ENCODE measurements at regions not wholly inside any gene's neighbourhood (a gene's known extent, or its start where the extent isn't known, plus 50 kb on each side); places are given as distances from the start of the nearest gene placed in this dataset.
A peak's percentile ranks its signal among the peaks of the same experiment; 100 is the strongest.
"Not testable (repeated sequence)": the region's sequence is repeated elsewhere in the genome, so short reads cannot be mapped to it uniquely, and the experiment has no call there.

DNA sequence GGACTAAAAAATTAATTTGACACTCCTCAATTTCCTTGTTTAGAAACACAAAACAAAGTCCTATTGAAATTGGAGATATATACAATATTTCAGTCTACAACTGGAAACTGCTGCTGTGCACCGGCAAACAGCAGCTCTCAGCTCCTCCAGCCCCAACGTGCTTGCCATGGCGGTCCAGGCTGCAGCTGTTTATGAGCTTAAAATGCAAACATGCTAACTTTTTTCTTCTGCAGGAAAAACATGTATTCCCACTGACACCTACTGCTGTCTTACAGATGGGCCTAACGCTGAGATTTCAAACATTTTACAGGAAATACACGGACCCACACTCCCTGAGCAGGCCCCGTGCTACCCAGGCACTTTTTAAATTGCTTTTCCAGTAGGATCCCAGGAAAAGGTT lies 195.5 kb downstream of the BCL11A start:
- DNase-seq: peak in 1 of 3 donors; percentile 48

DNA sequence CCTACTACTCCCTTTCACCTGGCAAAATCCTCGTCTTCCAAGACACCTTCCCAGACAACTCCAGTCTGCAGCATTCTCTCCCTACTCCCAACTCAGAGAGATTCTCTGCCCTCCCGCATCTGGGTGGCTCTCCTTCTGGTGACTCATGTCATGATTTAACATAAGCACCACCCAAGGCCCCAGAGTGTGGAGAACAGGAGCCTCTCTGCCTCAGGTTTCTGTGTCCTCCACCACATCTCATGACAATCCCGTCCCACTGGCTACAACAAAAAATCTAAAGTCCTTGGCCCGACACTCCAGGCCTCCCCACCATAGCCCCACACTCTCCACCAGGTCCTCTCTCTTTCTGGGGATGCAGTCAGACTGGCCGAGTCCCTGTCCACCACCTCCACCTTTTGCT lies 197.1 kb downstream of the BCL11A start:
- DNase-seq: no peak

DNA sequence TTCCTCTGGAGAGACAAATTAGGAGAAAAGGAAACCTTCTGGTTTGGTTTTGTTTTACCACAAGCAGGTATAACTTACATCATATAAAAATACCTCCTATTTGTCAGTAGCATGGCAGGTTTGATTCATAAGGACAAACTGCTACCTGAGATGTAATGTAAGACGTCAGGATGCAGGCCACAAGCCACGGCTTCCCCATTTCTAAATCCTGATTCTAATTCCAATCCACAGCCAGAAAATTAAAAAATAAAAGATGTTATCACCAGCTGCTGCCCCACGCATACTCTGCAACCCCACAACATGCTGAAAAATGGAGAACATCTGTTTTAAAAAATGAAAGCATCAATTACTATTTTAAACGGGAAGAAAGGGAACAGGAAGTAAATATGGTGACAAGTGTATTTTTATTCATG lies 197.6 kb downstream of the BCL11A start:
- DNase-seq: no peak

DNA sequence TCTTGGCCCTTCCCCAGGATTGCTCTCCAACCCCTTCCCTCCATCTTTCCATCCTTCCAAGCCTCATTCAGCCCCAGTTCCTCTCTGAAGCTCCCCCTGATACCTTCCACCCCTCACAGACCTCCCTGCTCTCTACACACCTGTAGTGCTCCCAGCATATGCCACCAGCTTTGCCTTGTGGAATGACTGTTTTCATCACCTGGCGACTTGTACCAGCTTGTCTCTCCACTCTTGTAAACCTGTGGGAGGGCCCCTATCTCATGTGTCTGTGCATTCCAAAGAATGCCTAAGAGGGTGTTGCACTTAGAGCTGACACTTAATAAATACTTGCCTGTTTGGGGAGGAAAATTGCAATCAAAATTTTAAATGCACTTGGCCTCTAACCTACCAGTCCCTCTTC lies 198.7 kb downstream of the BCL11A start:
- no peak for DNase-seq

DNA sequence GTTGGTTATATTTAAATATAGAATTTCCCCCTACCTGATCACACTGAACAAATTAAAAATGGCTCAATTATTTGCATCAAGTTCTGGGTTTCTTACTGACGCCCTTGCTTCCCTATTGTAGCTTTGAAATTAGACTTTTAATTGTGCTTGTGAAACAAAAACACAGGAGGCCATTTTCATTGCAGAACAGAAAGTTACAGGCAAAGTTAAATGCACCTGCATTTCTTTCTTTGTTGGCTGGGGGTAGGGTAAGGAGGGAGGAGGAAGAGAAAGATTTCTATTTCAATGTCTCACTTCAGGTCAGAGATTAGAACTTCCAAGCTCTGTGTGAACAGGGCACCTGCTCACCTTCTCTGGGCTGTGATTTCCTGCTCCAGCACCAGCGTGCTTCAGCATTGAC lies 199.6 kb downstream of the BCL11A start:
- no peak for DNase-seq

DNA sequence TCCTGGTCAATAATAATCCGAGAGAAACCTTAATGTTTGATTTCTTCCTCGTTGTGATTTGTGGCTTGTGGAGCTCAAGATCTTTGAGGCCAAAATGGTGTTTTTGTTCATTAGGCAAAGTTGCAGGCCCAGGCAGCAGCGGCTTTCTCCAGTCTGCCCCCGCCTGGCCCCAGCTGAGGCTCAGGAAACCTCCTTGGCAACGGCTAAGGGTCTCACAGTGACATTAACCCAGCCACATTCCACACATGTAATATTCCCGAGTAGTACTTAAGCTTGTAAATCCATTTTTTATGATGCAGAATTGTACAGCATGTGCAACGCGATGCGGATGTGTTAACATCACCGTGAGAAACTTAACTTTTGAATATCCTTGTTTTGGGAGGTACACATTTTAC lies 200.1 kb downstream of the BCL11A start:
- no peak for DNase-seq

DNA sequence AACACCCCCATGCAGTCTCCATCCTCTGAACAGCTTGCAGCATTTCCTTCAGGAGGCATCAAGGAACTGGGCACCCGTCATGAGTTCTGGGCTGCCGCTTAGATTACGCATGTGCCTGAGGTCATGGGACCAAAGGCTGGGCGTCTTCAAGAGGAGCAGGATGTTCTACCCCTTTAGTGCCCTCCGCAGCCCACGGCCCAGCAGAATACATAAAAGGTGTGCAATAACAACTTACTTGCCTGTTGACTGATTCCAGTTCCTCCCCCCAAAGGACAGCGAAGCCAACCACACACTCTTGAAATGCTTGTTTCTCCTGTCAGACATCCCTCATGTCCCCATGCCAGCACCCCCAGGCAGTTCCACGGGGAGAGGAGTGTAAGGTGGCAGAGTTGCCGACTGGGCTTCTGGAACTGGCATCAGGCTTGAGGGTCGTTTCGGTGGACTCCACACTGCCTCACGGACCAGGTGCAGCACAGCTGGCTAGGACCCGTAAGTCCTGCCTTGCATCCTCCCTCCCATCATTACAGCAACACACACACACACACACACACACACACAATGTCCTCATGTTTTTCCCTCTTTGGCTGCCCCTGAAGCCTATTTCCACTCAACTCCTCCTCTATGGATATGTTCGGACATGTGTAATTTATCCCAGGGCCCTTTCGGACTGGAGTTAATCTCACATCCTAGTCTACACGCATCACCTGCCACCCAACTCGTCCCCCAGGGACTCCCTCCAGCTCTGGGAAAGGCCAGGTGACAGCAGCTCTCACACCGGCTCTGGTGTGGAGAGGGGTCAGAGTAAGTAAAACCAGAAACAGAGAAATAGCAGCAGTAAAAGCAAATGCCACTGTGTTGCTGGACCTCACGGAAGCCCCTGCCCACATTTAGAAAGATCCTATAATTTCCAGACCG lies 200.7 kb downstream of the BCL11A start:
- DNase-seq: no peak

DNA sequence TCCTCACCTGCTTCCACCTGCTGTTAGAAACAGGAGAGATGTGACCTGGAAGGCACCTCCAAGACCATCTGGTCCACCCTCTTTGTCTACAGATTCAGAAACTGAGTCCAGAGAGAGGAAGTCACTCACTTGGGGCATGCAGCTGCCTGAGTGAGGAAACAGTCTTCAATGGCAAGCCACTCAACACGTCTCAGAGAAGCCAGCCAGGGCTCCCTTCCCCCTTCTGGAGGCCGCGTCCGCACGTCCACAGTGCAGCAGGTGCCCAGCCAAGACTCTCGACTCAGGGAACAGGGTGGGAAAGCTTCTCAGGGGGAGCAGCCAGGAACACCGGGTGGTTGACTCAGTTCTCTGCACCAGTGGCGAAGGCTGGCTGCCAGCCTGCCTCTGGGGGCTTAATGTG lies 201.7 kb downstream of the BCL11A start:
- no peak for DNase-seq

DNA sequence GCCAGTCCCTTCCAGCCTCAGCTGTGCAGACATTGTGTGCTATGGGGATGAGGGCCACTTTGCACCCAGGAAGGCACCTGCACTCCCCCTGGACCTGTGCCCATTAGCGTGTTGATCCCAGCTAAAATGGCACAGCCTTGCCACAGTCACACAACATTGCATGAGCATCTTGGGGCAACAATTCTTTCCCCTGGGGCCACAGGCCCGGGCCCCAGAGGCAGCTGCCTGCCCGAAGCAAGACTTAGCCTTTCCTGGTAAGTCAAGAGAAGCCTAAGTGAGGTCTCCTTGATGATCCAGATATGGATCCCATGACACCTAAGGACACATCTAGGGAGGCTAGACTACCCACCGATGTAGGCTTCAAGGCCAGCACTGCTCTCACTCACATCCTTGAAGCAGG lies 202.1 kb downstream of the BCL11A start:
- DNase-seq: no peak

DNA sequence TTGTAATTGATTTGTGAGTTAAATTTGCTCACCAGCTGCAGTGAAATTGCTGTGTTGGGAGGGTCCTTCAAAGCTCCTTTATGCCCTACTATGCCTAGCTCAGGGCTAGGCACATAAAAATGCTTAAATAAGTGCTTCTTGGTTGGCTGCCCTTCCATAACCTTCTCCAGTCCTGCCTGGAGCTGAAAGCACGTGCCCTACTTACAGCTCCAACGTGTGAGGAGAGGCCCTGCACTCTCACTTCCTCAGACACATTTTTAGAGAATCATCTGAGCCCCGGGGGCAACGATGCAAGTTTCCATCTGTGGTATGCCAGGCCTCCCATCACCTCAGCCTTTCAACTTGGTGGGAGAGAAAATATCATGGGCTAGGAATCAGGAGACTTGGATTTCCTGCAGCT lies 202.7 kb downstream of the BCL11A start:
- DNase-seq: no peak

DNA sequence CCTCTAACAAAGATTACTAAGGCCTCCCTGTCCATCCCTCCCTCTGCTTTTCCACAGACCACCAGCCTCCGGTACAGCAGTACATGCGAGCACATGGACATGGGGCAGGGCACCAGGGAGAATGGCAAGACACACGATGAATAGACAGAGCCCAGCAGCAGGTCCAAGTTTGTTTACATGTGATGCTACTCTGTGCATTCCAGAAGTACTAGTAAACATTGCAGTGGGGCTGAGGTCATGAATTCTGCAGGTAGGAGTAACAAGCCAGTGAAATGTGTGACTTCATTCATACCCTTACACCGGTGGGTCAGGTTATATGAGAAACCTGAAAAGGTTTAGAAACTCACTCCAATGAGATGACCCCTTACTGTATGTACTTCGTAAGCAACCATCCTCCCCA lies 205.7 kb downstream of the BCL11A start:
- DNase-seq: no peak

DNA sequence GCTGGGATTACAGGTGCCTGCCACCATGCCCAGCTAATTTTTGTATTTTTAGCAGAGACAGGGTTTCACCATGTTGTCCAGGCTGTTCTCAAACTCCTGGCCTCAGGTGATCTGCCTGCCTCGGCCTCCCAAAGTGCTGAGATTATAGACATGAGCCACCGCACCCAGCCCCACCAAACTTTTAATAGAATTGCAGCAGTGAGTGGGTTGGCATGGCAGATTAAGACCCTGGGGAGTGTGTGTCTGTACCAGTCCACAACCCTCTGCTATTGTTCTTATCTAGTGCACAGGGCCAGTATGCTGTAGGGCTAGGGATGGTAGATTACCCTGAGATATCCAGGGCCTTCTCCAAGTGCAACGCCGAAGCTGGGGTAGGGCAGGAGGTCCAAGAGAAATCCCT lies 211.0 kb downstream of the BCL11A start:
- not testable (repeated sequence) for DNase-seq

DNA sequence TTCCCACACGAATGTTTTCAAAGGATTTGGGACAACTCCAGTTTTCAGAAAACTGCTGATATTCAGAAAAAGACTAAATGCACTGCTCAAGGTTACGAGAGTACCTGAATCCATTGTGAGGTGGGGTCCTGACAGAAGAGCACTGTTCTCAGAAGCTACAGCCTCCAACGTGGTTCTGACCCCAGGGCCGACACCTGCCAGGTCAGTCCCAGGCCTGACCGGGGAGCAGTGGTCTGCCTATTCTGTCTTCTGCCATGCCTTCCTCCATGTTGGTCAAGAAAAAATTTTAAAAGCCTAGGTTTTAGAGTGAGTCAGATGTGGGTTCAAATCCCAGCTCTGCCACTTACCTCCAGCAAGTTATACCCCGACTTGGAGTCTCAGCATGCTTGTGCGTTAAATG lies 212.3 kb downstream of the BCL11A start:
- DNase-seq: no peak

DNA sequence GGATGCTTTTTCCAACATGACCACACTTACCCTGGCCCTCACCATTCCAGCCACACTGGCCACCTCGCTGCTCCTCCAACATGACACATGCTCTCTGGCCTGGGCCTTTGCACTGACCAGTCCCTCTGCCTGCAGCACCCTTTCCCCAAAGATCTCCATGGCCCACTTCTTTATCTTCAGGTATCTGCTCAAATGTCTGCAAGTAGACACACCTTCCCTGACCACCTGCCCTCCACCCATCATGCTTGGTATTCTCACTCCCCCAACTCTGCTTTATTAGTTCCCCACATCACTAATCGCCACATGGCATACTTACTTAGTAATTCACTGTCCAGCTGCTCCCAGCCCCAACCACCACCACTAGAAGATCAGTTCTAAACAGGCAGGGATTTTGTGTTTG lies 214.2 kb downstream of the BCL11A start:
- no peak for DNase-seq

DNA sequence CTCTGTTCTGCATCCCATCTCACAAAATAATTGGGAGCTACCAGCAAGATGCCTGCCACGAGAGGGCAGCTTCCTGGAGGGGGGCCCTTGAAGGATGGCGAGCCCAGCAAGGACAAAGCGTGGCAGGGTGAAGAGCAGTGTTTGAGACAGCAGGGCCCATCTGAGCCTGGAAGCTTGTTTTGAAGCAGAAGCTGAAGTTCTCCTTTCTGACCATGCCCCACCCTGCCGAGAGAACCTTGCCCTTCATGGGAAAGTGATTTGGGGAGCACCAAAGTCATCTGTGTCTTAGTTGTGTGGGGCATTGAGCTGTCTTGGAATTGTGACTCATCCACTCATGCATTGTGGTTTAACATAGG lies 216.3 kb downstream of the BCL11A start:
- DNase-seq: no peak

DNA sequence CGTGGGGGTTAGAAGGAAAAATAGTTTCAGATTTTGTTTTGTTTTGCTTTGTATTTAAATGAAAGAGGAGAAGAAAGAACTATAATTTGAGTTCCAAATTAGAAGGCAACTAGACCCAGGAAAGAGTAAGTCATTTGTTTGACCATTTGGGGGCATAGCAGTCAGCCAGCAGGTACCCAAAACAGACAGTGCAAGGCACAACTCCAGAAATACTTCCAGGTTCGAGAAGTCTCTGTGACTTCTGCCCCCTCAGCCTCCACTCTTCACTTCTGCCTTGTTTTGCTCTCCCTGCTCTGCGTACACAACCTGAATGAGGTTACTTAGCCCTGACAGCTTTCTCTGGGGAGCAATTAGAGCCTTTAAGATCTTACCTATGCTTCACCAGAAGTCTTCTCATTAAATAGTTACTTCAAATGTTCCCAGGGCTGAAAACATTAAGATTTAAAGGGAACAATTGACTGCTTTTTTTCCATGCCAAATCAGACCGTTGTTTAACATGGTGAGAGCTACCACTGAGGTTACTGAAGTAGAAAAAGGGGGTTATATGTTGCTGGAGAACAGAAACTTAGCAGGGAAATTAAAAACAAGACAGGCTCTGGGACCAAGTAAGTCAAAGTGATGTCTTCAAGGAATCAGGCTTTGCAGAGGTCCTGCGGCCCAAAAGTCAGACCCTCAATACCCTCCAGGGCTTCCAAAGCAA lies 216.9 kb downstream of the BCL11A start:
- no peak for DNase-seq

DNA sequence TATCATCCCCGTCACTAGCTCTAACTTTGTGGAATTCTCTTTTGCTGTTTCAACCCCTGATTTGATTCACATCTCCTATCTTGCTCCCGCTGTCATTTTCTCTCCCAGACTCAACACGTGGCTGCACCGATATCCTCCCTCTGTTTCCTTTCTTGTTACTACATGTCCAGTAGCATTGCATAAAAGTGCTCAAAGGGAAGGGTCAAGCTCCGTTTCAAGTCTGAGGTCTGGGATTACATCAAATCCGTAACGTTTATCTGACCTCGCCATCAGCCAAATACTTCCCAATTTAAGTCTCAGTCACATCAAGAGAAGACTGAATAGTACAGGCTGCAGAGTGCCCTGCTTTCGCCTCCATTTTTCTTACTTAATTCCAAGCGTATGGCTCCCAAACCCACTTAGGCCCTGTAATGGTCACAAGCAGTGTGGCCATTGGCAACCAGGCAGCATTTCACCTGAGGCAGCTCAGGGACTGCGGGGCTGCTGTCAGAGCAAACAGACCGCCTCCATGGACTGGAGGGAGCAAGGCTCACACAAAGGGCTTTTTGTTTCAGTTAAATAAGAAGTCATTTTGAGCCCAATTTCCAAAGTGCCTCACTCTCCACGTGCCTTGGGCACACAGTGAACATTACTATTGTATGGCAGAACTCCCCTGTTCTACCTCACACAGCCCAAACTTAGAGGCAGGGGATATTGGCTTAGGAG lies 217.8 kb downstream of the BCL11A start:
- no peak for DNase-seq

DNA sequence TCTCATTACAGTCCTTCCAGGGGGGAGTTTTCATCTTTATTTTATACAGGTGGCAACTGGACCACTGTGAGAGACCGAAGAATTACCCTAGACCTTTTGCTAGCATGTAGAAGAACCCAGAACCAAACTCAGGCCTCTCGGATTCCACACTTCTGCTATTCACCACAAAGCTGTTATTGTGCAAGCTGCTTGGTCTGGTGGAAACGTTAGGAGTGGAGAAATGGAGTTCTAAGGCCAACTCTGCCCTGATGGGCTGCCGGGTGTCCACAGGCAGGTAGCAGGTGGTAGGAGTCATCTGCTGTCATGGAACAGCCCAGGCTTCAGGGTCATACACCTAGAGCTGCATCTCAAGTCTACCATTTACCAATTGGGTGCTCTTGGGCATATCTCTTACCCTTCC lies 218.8 kb downstream of the BCL11A start:
- no peak for DNase-seq

DNA sequence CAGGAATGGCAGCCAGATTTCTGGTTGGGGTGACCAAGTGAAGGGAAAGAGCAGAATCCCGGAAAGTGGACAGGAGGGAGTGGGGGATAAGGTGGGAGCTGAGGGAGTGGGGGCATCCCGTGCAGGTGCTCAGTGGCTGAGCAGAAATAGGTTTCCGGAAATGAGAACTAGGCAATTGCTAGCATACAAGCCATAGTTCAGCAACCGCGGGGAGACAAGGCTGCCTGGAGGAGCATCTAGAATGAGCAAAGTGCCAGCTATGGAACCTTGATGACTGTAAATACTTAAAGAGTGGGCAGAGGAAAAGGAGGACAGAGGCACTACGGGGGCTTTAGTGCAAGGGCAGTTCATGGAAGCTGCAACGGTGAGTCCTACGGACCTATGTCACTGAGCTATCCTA lies 220.2 kb downstream of the BCL11A start:
- DNase-seq: no peak

DNA sequence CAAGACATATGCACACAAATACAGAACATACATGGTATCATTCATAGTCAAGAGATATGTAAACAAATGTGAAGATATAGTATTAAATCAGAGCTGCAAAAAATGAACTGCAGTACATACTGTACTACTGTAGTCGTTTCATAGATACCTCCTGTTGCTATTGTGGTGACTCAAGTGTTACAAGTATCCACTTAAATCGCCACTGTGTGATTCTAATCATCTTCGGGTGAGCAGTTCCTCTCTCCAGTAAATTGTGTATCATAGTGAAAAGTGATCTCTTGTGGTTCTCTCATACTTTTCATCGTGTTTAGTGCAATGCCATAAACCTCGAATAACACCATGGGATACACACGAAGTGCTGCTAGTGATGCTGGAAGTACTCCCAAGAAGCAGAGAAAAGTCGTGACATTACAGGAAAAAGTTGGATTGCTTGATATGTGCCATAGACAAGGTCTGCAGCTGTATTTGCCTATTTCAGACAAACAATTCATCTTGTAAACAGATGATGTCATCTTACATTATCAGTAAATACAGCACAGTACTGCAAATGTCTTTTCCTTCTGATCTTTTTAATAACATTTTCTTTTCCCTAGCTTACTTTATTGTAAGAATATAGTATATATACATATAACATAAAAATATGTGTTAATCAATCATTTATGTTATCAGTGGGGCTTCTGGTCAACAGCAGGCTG lies 222.2 kb downstream of the BCL11A start:
- DNase-seq: no peak

DNA sequence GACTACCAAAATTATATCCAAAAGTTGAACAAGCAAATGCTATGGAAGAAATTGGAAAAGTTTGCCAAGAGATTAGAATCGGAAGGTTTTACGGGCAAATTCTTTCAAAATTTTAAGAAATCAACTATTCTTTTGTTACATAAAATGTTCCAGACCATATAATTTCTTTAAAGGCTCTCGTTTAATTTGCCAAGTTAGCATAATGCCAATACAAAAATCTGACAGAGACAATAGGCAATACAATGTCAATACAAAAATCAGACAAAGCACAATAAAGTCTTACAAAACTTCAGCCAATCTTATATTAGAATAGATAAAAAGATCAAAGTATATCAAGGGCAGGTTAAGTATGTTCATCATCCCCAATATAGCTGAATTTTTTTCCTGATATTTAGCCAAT lies 224.2 kb downstream of the BCL11A start:
- no peak for DNase-seq

DNA sequence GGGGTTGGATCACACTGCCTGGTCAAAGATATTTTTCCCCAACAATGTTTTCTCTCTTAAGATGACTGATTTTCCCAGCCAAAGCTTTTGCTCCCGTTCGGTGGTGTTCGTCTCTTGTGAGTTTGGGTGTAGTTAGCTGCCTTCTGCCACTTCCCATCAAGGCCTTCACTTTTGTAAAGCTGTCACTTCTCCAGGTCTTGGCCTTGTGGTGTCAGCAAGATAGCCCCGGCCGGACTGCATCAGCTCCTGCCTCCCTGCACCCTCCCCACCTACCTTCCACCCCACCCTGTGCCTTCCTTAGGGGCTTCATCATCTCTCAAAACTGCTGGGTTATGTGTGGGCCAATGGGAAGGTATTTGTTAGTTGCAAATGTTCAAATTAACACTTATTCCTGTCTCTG lies 228.9 kb downstream of the BCL11A start:
- no peak for DNase-seq

Measured in muscle of back (tissue), 3 donors.